MV-4-11 (cell line): ENCODE measurements at regions not wholly inside any gene's neighbourhood (a gene's known extent, or its start where the extent isn't known, plus 50 kb on each side); places are given as distances from the start of the nearest gene placed in this dataset.

Experiments used
- DNase-seq: peaks from one replicate; lab custom pipeline; 2025; lab: John Stamatoyannopoulos, UW

DNA sequence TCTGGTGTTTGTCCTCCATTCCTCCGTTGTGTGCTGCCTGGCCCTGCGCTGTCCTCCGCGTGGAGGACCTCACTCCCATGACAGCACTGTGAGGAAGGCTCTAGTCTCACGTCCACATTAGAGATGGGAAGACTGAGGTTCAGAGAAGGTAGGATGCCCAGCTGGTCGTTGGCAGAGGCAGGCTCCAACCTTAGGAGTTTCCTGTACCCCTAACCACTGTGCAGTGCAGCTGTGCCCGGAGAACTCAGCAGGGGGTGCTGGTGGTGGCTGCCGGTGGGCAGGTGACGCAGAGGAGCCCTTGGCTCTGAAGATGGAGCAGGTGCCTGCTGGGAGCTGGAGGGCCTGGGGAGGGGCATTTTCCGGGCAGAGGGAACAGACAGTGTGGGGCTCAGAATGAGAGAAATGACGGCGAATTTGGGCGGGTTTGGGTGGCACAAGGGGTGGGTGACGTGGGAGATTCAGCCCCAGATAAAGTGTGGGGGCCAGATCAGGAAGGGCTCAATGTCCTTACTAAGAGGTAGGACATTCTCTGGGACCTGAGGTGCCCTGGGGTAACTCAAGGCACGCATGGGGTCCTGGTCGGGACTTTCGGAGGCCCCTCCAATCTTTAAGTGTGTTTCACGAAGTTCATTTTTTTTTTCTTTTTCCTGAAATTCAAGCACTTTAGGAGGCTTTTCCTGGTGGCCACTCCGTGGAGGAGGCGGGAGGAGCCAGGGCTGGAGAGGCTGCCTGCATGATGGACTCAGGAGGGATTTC lies 535.0 kb downstream of the TBC1D22A start:
- no peak for DNase-seq

GRCh38 chr22:47296405-47297260 lies 534.2 kb downstream of the TBC1D22A start:
- no peak for DNase-seq

DNA sequence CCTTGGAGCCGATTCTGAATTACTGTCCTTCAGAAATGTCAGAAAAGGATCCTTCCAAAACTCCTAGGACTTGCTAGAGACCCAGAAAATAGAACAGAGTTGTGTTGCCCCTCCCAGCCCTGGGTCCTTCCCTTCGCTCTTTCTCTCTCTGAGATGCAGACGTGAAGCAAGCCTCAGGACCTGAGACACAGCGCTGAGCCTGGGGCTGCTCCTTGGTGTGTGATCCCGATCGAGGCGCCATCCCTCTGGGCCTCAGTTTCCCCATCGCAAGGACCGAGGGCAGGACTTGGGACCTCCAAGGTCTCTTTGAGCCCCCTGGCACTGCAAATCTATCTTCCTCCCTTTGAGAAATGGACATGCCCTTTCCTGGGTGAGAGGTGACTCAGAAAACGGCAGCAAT lies 533.5 kb downstream of the TBC1D22A start:
- no peak for DNase-seq

DNA sequence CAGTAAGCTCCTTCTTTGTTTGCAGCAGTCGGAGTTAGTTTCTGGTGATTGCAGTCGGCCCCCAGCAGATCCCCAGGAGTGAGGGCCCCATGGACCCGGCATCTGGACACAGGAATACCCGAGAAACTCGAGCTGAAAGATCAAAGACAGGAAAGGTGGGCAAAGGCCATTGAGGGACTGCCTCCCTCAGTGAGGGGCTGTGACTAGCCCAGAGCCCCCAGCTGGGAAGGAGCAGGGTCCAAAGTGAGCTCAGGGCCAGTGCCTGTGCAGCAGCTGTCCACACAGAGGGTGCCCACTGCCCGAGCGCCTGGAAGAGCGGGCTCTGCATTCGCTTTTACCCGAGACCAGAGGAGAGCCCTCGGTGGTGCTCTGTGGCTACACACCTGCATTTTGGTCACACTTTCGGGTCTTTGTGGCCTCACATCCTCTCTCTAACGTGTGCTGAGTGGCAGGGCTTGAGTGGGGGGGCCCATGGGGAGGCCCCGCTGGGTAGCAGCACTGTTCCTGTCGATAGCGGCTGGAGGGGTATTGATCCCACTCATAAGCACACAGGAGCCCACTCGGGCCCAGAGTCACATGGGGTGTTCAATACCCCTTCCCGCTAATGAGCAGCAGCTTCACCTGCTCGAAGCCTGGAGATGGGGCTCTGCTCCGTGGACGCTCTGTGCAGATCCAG lies 532.9 kb downstream of the TBC1D22A start:
- DNase-seq: no peak

DNA sequence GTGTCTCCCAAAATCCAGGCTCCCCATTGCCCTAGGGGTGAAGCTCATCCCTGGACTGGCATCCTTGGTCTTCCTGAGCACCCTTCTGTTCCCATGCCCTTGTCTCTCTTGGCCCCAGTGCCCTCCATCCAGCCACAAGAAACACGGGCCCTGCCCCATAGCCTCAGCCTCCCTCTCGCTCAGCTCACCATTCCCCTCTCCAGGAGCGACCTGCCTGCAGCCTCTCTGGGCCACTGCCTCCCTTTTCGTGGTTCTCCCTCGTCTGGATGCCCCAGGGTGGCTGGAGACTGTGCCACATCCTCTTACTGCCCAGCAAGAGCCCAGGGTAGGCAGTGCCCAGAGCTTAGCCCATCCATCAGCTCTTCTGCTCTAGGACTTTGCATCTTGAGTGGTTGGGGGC lies 532.1 kb downstream of the TBC1D22A start:
- DNase-seq: no peak

DNA sequence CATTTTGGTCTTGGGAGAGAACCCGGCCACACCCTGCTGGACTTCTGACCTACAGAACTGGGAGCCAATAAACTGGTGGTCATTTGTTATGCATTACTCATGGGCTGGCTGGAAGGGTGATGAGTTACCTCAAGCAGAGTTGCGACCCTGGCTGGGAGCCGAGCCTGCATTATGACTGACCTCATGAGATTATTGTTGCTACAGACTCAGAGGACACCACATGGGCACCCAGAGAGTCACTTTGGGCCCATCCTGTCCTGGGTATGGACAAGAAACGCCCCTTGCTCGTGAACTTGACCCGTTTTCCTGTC lies 531.7 kb downstream of the TBC1D22A start:
- no peak for DNase-seq

DNA sequence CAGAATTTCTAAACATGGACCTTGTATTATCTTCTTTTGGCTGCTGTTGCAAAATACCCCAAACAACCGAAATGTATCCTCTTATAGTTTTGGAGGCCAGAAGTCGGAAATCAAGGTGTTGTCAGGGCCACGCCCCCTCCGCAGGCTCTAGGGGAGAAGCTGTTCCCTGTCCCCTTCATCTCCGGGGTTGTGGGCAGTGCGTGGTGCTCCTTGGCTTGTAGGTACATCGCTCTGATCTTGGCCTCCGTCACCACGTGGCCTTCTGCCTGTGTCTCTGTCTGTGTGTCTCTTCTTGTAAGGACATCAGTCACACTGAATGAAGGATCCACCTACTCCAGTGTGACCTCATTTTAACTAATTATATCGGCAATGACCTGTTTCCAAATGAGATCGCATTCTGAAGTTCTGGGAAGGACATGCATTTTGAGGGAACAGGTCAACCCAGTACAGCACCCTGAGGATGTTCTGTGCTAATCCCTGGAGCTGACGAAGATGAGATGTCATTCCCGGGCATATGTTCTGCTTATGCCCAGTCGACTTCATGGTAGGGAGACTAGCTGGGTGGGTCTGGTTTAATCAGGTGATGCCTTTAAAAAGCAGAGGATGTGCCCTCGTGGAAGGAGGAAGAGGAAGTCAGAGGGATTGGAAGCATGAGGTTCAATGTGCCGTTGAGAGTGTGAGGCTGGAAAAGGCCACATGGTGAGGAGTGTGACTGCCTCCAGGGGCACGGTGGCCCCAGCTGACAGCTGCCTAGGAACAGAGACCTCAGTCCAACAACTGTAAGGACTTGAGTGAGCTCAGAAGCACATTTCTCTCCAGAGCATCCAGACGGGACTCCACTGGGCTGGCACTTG lies 531.1 kb downstream of the TBC1D22A start:
- DNase-seq: no peak

DNA sequence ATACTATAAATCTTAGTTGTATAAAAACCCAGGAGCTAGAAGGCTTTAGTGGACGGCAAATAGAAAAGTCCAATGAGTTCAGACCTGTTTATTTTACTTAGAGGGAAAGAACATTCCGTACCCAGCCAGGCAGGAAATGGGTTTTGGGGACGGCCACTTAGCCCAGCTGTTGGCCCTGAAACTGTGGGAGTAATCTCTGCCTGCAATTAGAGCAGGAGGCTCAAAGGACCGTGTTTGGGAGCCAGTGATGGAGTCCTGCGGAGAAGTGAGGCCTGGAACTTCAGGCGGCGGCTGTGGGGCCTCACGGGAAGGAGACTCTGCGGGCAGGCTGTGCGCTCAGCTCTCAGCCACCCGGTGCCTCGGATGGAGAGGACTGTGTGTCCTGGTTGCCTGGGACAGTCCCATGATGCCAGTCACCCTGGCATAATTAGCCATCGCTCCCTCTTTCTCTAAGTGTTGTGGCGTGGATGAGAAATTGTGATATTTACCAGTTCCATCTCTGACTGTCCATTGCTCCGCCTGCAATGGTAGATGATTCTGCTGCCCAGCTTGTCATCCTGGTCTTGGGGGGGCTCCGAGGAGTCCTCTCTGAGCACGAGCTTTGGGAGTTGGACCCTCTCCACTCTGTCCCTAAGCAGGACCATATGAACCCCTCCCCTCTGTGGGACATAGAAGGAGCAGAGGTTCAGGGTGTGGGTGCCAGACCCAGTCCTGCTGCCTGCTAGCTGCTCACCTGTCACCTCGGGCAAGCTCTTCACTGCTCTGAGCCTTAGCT lies 530.3 kb downstream of the TBC1D22A start:
- no peak for DNase-seq

DNA sequence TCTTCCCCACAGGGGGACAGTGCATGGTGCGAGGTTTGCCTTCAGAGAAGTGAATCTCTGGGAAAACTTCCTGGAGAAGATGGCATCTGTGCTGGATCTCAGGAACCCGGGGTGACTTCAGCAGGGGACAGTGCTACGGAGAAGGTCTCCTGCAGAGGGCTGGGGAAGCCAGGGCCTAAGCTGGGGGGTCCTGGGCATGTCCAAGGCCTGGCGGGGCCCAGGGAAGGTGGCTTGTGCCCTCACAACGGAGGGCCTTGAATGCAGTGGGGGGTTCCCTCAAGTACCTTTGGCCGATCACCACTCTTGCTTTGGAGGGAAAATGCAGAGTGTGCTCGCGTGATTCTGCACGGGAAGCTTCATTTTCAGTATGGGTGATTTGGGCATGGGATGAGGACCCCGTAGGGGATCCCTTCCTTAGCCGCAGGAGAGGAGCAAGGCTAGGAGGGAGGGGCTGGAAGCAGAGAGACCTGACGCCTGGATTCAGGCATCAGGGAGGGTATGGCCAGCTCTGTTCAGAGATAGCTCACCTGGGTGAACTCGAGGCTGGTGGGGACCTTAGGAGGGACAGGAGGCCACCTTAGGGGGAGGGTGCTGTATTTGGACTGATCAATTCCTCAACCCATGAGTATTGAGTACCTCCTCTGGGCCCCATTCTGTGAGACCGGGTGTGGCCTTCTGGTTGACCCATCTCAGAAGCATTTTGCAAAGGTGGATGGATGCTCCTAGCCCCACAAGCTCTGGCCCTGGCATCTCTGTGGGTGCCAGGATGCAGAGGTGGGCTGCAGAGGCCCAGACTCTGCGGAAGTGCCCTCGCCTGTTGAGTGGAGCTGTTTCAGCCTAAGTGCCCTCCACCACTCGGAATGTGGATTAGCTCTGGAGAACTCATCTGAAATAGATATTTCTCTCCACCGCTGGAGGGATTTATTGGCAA lies 529.4 kb downstream of the TBC1D22A start:
- no peak for DNase-seq

DNA sequence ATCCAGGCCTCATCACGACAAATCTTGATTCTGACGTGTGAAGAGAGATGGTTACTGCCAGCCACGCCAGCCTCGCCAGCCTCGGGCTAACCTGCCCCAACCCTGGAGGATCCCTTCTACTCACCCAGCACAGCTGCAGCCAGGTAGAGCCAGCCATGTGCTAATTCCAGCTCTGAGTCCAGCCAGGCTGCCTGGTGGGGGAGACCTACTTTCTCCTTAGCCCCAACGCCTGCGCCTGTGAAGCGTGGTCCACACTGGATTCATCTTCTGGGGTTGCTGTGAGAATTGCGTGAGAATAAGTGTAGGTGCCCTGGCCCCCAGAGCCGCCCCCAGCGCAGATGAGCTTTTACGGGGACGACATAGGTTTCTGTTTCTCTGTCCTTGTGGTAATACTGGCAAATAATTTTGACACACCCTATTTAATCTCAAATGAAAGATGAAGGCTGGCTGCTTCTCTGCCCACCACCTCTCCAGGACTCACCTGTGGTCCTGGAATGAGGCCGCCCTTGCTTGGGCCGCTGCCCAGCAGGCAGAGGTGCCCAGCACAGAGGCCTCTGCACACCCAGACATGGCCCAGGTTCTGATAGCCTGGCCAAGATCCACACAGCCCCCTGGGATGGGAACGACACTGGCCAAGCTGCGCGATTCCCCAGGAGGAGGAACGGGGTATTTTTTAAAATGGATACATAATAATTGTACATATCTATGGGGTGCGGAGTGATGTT lies 528.4 kb downstream of the TBC1D22A start:
- no peak for DNase-seq

DNA sequence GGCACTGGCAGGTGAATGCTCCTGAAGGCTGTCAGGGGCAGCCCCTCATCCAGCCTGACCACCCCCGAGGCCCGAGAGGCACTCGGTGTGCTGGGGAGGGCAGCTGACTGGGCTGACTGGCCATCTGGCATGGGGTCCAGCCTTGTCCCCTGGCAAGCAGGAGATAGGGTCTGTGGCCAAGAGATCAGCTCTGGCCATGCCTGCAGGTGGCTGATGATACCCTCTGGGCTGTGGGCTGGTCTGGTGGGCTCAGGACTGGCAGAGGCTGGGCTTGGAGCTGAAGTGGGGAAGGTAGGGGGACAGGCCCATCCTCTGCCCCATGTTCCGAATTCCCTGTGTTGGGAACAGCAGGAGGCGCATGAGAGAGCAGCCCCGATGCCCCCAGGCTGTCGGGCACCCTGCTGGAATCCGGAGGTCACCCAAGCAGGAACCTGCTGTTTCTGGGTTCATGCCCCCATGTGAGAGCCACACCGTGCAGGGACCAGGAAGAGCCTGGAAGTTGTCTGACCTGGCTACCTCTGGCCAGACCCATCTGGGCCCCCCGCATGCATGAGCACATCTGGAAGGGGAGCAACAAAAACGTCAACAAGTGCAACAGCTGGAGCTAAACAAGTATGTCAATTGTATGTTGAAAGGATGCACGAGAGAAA lies 527.0 kb downstream of the TBC1D22A start:
- no peak for DNase-seq

GRCh38 chr22:47288680-47289079 lies 526.2 kb downstream of the TBC1D22A start:
- no peak for DNase-seq

GRCh38 chr22:47287516-47287915 lies 525.1 kb downstream of the TBC1D22A start:
- DNase-seq: no peak

DNA sequence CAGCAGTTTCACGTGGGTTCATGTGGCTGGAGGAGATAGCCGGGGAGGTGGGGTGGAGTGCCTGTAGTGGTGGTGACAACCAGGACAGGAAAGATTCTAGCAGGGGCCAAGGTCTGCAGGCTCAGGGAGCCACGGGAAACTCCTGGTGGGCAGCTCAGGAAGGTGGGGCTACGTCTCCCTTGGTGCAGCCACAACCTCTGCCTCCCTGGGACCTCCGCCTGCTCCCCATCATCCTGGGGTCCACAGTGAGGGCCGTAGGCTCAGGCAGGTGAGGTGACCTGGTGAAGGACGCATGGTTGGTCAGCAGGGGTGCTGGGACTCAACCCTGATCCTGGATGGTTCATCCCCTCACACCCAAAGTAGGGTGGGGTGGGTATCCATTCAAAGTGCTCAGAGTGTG lies 524.1 kb downstream of the TBC1D22A start:
- DNase-seq: no peak

DNA sequence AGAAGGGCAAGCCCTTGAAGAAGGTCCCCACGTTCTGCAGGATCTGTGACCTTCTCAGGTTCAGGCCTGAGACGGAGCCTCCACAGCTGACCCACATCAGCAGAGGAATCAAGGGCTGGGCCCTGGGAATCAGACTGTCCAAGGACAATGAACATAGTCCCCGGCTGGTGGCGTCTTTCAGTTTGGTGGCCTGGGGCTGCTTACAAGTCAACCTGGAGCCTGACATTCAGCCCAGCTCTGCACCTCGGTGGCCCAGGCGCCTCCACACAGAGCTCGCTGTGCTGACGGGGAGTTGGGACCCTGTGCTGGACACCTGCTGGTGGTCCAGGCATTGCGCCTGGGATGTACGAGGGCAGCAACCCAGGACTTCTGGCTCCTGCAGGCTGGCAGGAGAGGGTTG lies 523.5 kb downstream of the TBC1D22A start:
- DNase-seq: no peak

DNA sequence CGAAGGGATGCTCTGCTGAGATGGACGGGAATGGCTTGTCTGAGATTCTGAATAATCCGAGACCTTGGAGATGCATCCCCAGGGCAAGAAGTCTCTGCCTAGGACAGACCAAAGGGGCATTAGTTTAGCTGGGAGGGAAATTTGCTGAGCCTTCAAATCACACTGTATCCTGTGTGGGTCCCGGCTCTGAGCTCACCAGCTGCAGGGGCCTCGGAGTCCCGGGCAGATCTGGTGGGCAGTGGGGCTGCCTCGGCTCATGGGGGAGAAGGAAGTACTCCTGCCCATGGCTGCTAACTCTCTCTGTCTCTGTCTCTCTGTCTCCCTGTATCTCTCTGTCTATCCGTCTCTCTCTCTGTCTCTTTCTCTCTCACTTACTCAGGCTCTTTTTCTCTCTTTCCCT lies 522.4 kb downstream of the TBC1D22A start:
- DNase-seq: no peak

GRCh38 chr22:47284360-47284759 lies 521.9 kb downstream of the TBC1D22A start:
- no peak for DNase-seq

DNA sequence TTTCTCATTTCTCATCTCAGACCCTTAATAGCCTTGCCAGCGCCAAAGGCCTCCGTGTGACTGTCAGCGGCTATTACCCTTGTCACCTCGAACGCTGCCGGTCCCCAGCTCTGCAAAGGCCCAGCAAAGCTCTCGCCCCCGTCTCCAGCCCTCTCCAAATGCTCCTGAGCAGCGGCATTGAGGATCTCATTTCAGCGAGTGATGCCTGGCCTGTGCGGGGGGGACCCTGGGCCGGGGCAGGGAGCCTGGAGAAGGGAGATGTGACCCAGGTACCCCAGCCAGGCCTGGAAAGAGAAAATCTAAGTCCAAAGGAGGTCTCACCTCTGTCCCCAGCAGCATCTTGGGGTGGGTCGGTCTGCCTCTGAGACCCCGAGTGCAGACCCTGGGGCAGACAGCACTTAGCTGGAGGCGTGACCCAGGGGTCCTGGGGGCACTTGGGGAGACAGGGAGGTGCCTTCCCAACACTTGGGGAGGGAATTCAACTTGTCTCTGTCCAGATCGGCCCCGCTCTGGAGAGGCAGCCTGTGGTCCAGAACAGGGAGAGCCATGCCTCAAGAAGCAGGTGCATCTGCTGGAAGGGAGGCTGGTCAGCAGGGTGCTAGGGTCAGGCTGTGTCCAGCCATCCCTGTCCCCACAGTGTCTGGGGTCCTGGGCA lies 521.3 kb downstream of the TBC1D22A start:
- DNase-seq: no peak
